Stomach smooth muscle (tissue), 2 donors: ENCODE measurements at regions not wholly inside any gene's neighbourhood (a gene's known extent, or its start where the extent isn't known, plus 50 kb on each side); places are given as distances from the start of the nearest gene placed in this dataset.
"Not testable (repeated sequence)": the region's sequence is repeated elsewhere in the genome, so short reads cannot be mapped to it uniquely, and the experiment has no call there.

Experiments
- H3K27ac ChIP-seq: one replicate; pipeline ENCODE4 v1.7.0; 2013; ENCODE audit warnings: mild to moderate bottlenecking, low read length, inconsistent platforms
- H3K27me3 ChIP-seq, 2 donors: one replicate each; pipeline ENCODE4 v1.7.0; 2013; ENCODE audit warnings: low read length in 2 of 2; ENCODE audit not compliant: insufficient read depth in 2 of 2, control insufficient read depth in 1 of 2
- H3K36me3 ChIP-seq, 2 donors: one replicate each; pipeline ENCODE4 v1.7.0; 2013; ENCODE audit warnings: low read length in 2 of 2; ENCODE audit not compliant: control insufficient read depth in 2 of 2, insufficient read depth in 2 of 2
- H3K4me1 ChIP-seq: one replicate; pipeline ENCODE4 v1.7.0; 2013; ENCODE audit warnings: low read length; ENCODE audit not compliant: control insufficient read depth, insufficient read depth
- H3K4me3 ChIP-seq, 2 donors: one replicate each; pipeline ENCODE4 v1.7.0; 2013; ENCODE audit warnings: low read length in 2 of 2
- H3K9ac ChIP-seq, 2 donors: one replicate each; pipeline ENCODE4 v1.7.0; 2013; ENCODE audit warnings: low read length in 2 of 2, mild to moderate bottlenecking in 1 of 2
- H3K9me3 ChIP-seq, 2 donors: one replicate each; pipeline ENCODE4 v1.7.0; 2013; ENCODE audit warnings: low read length in 2 of 2; ENCODE audit not compliant: control insufficient read depth in 2 of 2
- donor health status: healthy.
- donor health status: Pancreatic carcinoma.

DNA sequence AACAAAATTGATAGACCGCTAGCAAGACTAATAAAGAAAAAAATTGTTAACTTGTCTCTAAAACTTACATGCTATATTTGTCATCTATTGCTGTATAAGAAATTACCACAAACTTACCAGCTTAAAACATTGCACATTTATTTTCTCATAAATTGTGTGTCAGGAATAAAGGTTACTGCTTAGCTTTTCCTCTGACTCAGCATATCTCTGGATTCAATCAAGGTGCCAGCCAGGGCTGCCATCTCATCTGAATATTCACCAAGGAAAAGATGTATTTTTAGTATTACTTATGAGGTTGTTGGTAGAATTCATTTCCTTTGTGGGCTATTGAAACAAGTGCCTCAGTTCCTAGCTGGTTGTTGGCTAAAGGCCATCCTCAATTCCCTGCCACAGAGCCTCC, 912.6 kb upstream of the NEGR1 start:
- H3K9ac ChIP-seq = no peak overlapping the region
- H3K4me3 ChIP-seq = no peak overlapping the region
- H3K4me1 ChIP-seq = no peaks in the 10 kb centered on the region
- no peaks in the 10 kb centered on the region for H3K27me3 ChIP-seq
- peaks cover 0 to 3% of the 10 kb centered on the region in 2 donors for H3K9me3 ChIP-seq
- no peak overlapping the region for H3K27ac ChIP-seq
- H3K36me3 ChIP-seq = no peaks in the 10 kb centered on the region

DNA sequence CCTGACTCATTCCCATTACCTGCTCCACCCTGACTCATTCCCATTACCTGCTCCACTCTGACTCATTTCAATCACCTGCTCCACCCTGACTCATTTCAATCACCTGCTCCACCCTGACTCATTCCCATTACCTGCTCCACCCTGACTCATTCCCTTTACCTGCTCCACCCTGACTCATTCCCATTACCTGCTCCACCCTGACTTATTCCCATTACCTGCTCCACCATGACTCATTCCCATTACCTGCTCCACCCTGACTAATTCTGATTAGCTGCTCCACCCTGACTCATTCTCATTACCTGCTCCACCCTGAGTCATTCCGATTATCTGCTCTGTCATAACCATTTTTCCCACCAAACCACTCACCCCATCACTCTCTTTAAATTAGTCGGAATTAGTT, 901.2 kb upstream of the NEGR1 start:
- not testable (repeated sequence) for H3K4me1 ChIP-seq, H3K4me3 ChIP-seq, H3K9ac ChIP-seq, H3K27me3 ChIP-seq, H3K9me3 ChIP-seq, H3K36me3 ChIP-seq, H3K27ac ChIP-seq

DNA sequence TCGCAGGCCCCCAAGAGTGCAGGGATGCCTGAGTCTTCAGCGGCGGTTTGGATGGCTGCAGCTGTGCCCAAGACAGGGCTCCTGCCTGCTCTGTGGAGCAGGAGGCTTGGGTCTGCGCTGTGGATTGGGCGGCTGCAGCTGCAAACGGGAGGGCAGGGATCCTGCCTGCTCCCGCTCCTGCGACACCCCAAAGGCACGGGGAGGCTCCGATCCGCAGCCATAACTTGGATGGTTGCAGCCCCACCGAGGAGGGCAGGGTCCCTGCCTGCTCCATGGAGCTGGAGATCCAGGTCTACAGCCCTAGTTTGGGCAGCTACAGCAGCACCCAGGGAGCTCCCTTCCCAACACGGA, 898.8 kb upstream of the NEGR1 start:
- H3K9ac ChIP-seq = no peak overlapping the region
- H3K27ac ChIP-seq = no peak overlapping the region
- no peaks in the 10 kb centered on the region for H3K36me3 ChIP-seq
- H3K4me1 ChIP-seq = no peaks in the 10 kb centered on the region
- H3K9me3 ChIP-seq = no peaks in the 10 kb centered on the region
- H3K27me3 ChIP-seq = no peaks in the 10 kb centered on the region
- H3K4me3 ChIP-seq = no peak overlapping the region

DNA sequence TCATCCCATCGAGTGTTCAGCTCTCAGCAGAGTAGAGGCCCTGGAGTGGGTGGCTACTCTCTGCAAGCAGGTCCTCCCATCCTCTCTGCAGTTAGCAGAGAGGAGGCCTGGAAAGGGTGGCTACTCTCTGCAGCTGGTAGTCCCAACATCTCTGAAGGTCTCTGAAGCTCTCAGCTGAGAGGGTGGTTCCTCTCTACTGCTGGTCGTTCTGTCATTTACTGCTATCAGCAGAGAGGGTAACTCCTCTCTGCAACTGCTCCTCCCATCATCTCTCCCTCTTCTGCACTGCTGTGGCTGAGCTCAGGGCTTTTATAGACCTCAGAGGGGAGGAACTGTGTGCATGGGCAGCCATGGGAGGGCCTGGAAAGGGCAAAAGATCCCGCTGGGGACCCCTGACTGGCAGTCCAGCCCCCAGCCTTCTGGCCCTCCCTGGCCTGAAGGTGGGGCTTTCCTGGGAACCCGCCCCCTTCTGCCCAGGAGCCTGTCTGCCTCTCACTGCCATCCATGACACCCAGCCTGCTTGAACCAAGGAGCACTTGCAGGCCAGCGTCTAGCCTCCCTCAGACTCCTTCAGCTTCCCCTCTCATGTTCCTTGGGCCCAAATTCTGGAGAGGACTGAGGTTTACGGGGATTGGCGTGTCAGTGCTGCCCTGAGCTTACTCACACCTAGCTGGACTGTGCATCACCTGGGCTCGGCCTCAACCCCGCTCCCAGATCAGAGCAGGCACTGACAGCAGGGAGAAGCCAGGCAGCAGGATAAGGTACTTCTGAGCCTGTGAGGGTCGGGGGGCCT, 898.3 kb upstream of the NEGR1 start:
- no peaks in the 10 kb centered on the region for H3K9me3 ChIP-seq
- no peaks in the 10 kb centered on the region for H3K36me3 ChIP-seq
- no peaks in the 10 kb centered on the region for H3K4me1 ChIP-seq

DNA sequence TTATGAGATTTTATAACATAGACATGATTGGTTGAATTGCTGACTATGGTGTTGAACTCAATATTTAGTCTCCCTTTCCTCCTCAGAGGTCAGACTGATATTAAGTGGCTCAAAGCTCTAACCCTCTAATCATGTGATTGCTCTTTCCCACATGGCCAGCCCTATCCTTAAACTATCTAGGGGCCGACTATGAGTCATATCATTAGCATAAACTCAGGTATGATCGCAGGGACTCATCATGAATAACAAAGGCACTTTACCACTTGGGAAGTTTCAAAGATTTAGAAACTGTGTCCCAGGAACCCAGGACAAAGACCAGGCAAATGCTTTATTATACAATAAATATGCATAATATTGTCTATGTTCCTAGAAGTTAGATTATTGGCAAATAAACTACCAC, 894.6 kb upstream of the NEGR1 start:
- H3K4me1 ChIP-seq = no peaks in the 10 kb centered on the region
- H3K9ac ChIP-seq = no peak overlapping the region
- no peaks in the 10 kb centered on the region for H3K36me3 ChIP-seq
- H3K27me3 ChIP-seq = no peaks in the 10 kb centered on the region
- no peak overlapping the region for H3K27ac ChIP-seq
- no peaks in the 10 kb centered on the region for H3K9me3 ChIP-seq
- no peak overlapping the region for H3K4me3 ChIP-seq

More for the DNA sequence above, 898.3 kb upstream of the NEGR1 start:
- H3K27me3 ChIP-seq = no peaks in the 10 kb centered on the region
- no peak overlapping the region for H3K27ac ChIP-seq
- H3K9ac ChIP-seq = no peak overlapping the region
- no peak overlapping the region for H3K4me3 ChIP-seq

GRCh38 chr1:73167009-73167657, 884.8 kb upstream of the NEGR1 start:
- Histone ChIP-seq H3K27me3 (no peaks in the 10 kb centered on the region), H3K9me3 (no peaks in the 10 kb centered on the region), H3K9ac (no peak overlapping the region), H3K4me3 (no peak overlapping the region), H3K36me3 (no peaks in the 10 kb centered on the region), H3K27ac (no peak overlapping the region), H3K4me1 (no peaks in the 10 kb centered on the region)

GRCh38 chr1:73162564-73162963, 880.2 kb upstream of the NEGR1 start:
- Histone ChIP-seq H3K9me3 (no peaks in the 10 kb centered on the region), H3K27ac (no peak overlapping the region), H3K27me3 (no peaks in the 10 kb centered on the region), H3K4me1 (no peaks in the 10 kb centered on the region), H3K4me3 (no peak overlapping the region), H3K9ac (no peak overlapping the region), H3K36me3 (no peaks in the 10 kb centered on the region)

DNA sequence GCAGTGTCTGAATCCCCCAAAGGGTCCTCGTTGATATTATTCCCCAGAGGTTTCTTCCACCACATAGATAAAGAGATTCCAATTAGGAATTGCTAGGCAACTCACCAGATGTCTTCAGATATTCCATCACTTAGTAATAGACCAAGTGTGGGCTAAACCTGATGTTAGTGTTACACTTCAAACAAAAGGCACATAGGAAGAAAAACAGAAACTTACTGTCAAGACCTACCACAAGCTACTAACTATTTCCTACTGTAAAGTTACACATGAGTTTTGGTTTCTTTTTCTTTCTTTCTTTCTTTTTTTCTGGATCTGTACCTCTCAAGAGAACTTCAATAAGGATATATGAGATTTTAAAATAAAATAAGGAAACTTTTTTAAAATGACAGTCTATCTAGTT, 879.1 kb upstream of the NEGR1 start:
- no peaks in the 10 kb centered on the region for H3K9me3 ChIP-seq
- no peaks in the 10 kb centered on the region for H3K4me1 ChIP-seq
- no peaks in the 10 kb centered on the region for H3K36me3 ChIP-seq
- H3K27ac ChIP-seq = no peak overlapping the region
- H3K27me3 ChIP-seq = no peaks in the 10 kb centered on the region
- H3K4me3 ChIP-seq = no peak overlapping the region
- H3K9ac ChIP-seq = no peak overlapping the region

DNA sequence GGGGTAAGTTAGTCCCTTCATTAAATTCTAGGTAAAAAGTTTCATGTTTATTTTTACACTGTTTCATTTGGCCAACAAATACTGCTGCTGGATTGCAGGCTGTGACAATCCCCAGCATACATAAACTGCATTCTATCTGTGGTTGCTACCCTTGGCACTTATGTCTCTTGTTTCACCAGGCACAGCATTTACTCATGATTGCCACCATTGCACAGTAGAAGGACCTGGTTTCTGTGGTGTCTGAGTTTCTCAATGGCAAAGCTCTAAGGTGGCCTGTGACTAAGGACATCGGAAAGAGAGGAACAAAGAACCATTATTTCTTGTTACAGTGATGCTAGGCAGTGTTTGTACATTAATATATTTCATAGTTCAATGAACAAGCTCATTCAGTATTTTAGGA, 878.4 kb upstream of the NEGR1 start:
- no peak overlapping the region for H3K27ac ChIP-seq
- H3K4me3 ChIP-seq = no peak overlapping the region
- H3K9me3 ChIP-seq = no peaks in the 10 kb centered on the region
- no peak overlapping the region for H3K9ac ChIP-seq
- no peaks in the 10 kb centered on the region for H3K4me1 ChIP-seq
- H3K27me3 ChIP-seq = no peaks in the 10 kb centered on the region
- no peaks in the 10 kb centered on the region for H3K36me3 ChIP-seq

DNA sequence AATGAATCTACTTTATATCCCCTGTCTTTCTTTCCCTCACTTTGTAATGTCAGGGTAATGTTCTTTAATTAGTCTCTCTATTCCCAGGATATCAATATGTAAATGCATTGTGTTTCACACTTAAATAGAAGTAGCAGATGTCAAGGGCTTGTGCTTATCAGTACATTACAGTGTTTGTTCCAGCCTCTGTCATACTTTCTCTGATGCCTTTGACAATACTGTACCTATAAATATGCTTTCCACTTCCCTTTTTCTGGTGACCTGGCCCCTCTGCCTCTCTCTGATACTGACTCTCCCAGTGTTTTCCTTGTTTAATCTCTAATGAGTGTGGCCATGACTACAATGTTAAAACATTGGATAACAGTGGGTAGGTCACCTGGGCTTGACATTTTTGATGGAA, 862.0 kb upstream of the NEGR1 start:
- Histone ChIP-seq H3K36me3 (no peaks in the 10 kb centered on the region), H3K27me3 (no peaks in the 10 kb centered on the region), H3K9ac (no peak overlapping the region), H3K9me3 (no peaks in the 10 kb centered on the region), H3K4me1 (no peaks in the 10 kb centered on the region), H3K27ac (no peak overlapping the region), H3K4me3 (no peak overlapping the region)

GRCh38 chr1:73136975-73137374, 854.6 kb upstream of the NEGR1 start:
- no peak overlapping the region for H3K9ac ChIP-seq
- H3K4me3 ChIP-seq = no peak overlapping the region
- H3K27me3 ChIP-seq = no peaks in the 10 kb centered on the region
- no peaks in the 10 kb centered on the region for H3K36me3 ChIP-seq
- H3K9me3 ChIP-seq = no peaks in the 10 kb centered on the region
- no peaks in the 10 kb centered on the region for H3K4me1 ChIP-seq
- no peak overlapping the region for H3K27ac ChIP-seq
